NAMALWA (cell line): ENCODE measurements at regions not wholly inside any gene's neighbourhood (a gene's known extent, or its start where the extent isn't known, plus 50 kb on each side); places are given as distances from the start of the nearest gene placed in this dataset.
"Not testable (repeated sequence)": the region's sequence is repeated elsewhere in the genome, so short reads cannot be mapped to it uniquely, and the experiment has no call there.

ENCODE experiments used
- DNase-seq: peaks from one replicate; pipeline ENCODE4 v3.0.0-alpha.2; 2015; ENCODE audit warnings: low spot score

DNA sequence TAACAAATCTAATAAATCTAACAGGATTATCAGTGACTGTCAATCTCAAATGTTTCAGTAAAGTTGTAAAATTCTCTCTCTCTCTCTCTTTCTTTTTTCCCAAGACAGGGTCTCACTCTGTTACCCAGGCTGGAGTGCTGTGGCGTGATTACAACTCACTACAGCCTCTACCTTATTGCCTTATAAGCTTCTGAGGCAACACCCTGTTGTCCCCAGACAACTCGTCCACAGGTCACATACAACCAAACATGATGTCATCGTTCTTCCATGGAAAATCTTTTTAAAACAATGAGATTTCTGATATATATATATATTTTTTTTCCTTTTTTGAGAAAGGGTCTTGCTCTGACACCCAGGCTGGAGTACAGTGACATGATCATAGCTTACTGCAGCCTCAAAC lies 151.4 kb upstream of the RGS6 start:
- no peak for DNase-seq

DNA sequence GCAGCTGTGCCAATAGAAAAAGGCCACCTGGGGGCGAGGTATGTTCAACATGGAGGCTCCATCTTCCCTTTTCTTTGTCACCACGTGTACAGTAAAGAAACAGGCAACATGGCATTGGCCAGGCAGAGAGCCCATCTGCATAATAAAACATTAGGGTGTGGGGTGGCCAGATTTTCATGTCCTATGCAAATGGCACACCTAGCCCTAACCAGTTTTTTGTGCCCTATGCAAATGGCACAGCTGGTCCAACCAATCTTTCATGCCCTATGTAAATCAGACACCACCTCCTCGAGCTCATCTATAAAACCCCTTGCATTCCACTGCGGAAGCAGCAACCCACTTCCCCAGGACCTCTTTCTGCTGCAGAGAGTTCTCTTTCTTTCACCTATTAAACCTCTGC lies 149.1 kb upstream of the RGS6 start:
- DNase-seq: peak; percentile 1

DNA sequence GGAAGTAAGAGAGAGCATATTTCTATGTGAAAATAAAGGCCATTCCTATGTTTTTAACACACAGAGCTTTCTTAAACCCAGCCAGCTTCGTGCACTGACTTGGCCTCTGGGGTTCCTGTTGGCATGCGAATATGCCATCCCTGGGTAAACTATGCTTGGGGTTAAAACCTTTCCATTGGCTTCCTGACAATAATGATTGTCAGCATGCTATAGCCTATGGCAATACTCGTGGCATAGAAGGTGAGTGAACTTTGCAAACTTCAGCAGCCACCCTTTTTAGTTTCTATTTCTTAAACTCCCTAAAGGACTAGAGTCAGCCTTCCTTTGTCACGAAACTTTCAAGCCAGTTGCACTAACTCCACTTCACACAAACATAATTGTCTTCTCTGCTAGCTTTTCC lies 148.4 kb upstream of the RGS6 start:
- DNase-seq: no peak

GRCh38 chr14:71789005-71789404 lies 143.2 kb upstream of the RGS6 start:
- DNase-seq: no peak

DNA sequence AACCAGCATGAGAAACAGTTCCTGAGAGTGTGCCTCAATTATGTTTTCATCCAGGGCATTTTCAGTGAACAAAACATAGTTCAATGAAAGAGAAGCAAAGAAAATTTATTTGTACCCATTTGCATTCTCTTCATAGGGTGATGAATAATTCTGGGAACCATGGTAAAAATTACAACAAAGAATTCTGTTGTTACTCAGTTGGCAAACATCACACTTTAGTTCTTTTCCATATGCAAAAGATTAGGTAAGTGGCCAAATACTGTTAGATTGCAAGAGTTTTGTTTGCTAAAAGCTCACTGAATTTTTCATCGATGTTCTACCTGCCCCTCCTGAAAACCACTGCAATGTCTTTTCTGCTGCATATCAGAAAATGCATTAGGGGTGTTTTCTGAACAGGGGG lies 132.4 kb upstream of the RGS6 start:
- DNase-seq: no peak

GRCh38 chr14:71800878-71801277 lies 131.4 kb upstream of the RGS6 start:
- no peak for DNase-seq

GRCh38 chr14:71803539-71804260 lies 128.5 kb upstream of the RGS6 start:
- no peak for DNase-seq

DNA sequence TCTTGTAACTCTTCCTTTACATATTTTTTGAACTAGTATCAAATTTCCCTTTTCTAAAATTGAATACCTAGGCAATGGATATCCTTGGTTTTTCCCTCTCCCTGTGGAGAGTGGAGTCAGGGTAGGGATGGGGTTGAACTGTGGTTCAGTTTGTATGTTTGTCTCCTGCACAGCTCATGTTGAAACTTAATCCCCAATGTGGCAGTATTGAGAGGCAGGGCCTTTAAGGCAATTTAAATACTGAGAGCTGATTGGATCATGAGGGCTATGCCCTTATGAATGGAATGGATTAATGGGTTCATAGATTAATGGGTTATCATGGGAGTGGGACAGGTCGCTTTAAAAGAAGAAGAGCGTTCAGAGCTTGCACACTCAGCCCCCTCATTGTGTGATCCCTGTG lies 127.2 kb upstream of the RGS6 start:
- no peak for DNase-seq

DNA sequence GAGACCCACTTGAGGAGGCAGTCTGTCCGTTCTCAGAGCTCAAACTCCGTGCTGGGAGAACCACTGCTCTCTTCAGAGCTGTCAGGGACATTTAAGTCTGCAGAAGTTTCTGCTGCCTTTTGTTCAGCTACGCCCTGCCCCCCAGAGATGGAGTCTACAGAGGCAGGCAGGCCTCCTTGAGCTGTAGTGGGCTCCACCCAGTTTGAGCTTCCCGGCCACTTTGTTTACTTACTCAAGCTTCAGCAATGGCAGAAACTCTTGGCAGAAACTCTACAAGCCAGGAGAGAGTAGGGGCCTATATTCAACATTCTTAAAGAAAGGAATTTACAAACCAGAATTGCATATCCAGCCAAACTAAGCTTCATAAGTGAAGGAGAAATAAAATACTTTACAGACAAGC lies 125.2 kb upstream of the RGS6 start:
- not testable (repeated sequence) for DNase-seq

GRCh38 chr14:71810800-71811199 lies 121.4 kb upstream of the RGS6 start:
- not testable (repeated sequence) for DNase-seq

DNA sequence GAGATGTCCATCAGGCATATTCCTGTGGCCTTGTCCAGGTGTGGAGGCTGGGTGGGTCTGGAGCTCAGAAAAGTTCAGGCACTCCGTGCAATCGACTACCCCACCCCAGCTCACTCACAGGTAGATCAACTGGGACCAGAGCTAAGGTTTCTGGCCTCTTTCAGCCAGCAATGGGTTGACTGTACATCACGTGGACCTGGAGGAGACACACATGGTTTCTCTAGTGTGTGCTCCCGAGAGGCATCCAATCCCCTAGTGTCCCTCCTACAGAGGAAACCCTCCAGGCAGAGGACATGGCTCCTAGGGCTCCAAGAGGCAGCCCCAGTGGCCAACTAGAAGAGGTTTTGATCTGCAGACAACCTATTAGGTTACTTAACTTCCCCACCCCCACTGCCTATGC lies 119.5 kb upstream of the RGS6 start:
- DNase-seq: no peak

GRCh38 chr14:71815110-71815509 lies 117.1 kb upstream of the RGS6 start:
- DNase-seq: no peak

DNA sequence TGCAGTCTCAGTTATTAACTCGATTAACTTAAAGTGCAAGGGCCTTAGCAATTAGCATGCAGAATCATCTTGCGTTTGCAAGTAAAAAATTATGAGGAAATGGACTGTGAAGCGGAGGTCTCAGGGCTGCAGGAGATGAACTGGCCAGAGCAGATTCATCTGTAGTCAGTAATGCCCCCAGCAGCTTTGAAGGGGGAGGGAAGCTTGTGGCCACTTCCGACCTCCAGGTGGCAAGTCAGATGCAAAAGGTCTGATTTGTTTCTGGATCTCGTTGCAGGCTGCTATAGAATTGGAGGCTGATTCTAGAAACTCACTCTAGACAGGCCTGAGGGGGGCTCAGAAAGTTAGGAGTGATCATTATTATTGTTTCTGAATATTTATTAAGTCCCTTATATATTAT lies 107.4 kb upstream of the RGS6 start:
- no peak for DNase-seq

- DNase-seq: no peak
Measured at GRCh38 chr14:71833476-71833875, 98.8 kb upstream of the RGS6 start.

DNA sequence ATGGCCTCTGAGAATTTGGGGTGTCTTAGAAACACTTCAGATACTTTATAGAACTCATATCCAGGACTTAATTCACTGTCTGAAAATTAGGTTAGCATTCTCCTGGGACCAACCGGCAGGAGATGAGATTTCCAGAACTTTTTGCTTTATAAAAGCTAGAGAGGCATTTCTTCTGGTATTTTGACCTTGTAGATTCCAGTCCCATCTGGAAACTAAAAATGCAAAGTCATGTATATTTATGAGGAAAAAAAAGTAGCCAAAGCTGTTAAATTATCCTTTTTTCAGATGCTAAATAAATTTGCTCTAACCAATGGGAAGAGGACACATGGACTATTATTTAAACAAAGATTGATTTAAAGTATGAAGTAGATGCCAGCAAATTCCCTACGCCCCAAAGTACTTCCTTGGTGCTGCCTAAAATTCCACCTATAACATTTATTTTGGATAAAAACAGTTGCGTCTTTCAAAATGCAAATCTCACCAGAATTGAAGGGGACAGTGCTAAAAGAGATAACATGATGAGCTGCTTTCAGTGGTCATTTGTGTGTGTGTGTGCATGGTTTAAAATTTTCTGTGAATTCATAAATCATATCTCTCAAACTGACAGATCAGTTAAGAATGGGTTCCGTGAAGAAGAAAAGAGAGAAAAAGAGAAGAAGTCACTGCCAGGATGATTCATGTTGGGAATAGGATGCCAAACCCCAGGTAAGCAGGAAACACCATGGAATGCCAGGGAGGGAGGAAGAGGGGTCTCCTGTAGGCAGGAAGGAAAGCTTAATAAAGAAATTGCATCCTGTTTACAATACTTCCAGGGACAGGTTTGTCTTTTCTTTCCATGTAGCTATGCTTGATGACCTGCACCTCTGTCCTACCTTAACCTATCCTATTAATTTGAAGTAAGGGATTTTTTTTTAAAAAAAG lies 97.7 kb upstream of the RGS6 start:
- DNase-seq: no peak

- no peak for DNase-seq
Measured at GRCh38 chr14:71852181-71852580, 80.0 kb upstream of the RGS6 start.

DNA sequence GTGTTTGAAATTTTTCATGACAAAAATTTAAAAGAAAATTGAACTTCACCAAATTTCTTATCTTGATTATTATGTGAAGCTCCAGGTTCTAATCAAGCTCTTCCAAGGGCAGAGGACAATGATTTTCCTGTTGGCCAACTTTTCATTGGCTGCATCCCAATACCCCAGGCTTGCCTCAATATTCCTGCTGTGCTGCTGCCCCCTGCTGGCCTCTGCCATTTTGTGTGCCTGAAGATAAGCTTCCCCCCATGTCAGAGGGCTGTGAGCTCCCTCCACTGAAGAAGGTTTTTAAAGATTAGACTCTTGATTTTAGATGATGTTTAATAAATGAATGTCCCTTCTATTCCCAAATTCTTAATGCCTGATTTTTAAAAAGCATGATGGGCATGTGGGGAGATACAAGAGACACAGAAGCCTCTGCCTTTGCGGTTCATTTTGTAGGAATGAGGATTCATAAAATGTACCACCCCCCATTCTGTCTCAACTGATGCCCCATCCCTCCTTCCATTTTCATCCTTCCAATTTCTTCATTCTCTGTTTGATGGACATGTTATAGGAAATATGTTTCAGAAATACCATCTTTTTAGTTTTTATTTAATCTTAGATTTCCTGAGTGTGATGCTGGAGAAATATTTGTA lies 76.7 kb upstream of the RGS6 start:
- DNase-seq: peak; percentile 46

DNA sequence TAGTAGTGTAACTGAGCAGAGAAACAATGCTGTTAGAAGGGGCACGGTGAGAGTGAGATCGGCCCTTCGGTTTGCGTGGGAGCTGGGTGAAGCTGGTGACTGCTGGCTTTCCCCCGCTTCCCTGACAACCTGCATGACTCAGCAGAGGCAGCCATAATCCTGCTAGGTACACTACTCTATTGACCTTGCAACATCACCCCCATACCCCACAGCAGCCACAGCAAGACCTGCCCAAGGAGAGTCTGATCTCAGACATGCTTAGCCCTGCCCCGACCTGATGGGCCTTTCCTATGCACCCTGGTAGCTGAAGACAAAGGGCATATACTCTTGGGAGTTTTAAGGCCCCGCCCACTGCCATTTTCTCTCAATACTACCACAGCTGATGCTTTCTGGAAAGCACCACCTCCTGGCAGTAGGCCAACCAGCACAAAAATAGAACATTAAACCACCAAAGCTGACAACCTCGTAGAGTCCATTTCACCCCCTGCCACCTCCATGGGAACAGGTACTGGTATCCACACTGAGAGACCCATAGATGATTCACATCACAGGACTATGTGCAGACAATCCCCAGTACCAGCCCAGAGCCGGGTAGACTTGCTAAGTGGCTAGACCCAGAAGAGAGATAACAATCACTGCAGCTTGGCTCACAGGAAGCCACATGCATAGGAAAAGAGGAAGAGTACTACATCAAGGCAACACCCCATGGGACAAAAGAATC lies 75.9 kb upstream of the RGS6 start:
- no peak for DNase-seq

GRCh38 chr14:71863049-71863448 lies 69.2 kb upstream of the RGS6 start:
- no peak for DNase-seq

GRCh38 chr14:71863766-71864165 lies 68.5 kb upstream of the RGS6 start:
- DNase-seq: no peak
